ENCODE measurements at regions not wholly inside any gene's neighbourhood (a gene's known extent, or its start where the extent isn't known, plus 50 kb on each side); places are given as distances from the start of the nearest gene placed in this dataset.
A peak's percentile ranks its signal among the peaks of the same experiment; 100 is the strongest.

DNA sequence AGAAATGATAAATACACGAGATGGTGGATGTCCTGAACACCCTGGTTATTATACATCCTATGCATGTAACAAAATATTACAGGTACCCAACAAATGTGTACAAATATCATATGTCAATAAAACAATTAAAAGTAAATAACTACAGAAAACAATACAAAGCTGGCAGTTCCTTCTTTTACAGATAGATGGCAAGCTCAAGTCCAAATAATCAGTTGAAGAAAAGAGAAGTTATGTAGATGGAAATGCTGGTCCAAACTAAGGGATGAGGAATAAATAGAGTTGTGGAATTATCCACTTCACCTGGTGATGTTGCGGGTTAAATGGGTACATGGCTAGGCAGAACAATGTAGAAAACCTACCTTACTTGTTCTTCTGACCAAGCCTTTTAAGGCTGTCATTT lies 79.4 kb downstream of the PALM2AKAP2 start:
- Histone ChIP-seq H3K18ac (ENCODE audit: low read depth, low read length) (no peak overlapping the region), H3K56ac (ENCODE audit: extremely low read depth, insufficient read depth, low read length) (no peak overlapping the region), H3K36me3 (ENCODE audit: control insufficient read depth, insufficient read depth, low read length) (no peaks in the 10 kb centered on the region), H2BK20ac (ENCODE audit: low read depth, low read length) (no peak overlapping the region), H4K20me1 (ENCODE audit: insufficient read depth, low read length) (peaks cover 21% of the 10 kb centered on the region; the same call in 1 of the 2 replicates), H3K4ac (ENCODE audit: low read depth, low read length) (no peak overlapping the region), H3K4me2 (ENCODE audit: low read depth, low read length) (no peak overlapping the region), H3K9me3 (ENCODE audit: control insufficient read depth, insufficient read depth, low read length) (no peaks in the 10 kb centered on the region), H3K14ac (replicated peaks; ENCODE audit: low read depth, low read length) (no peak overlapping the region), H4K8ac (ENCODE audit: low read depth in 2 of 2, low read length in 2 of 2) (no peak overlapping the region), H3K4me1 (ENCODE audit: control insufficient read depth, insufficient read depth, low read length) (peaks cover 8% of the 10 kb centered on the region), H2AK5ac (ENCODE audit: low read depth, low read length) (no peak overlapping the region), H3K9me1 (ENCODE audit: insufficient read depth, low read length) (peaks cover 3% of the 10 kb centered on the region; the same call in 1 of the 2 replicates), H3K4me3 (ENCODE audit: insufficient read depth, low read depth, low read length) (no peak overlapping the region), H3K27me3 (ENCODE audit: control insufficient read depth, insufficient read depth, low read length) (no peaks in the 10 kb centered on the region), H3K9ac (ENCODE audit: low read depth, low read length) (no peak overlapping the region), H3K27ac (ENCODE audit: insufficient read depth, low read length) (no peak overlapping the region), H2BK120ac (ENCODE audit: low read depth, low read length) (no peak overlapping the region), H4K5ac (ENCODE audit: low read depth, low read length) (no peak overlapping the region), H2BK15ac (ENCODE audit: low read depth, low read length) (no peak overlapping the region), H3K79me1 (ENCODE audit: low read depth in 1 of 2, low read length in 2 of 2) (peaks cover 36 to 63% of the 10 kb centered on the region in 2 experiments), H2AK9ac (replicated peaks; ENCODE audit: low read depth, low read length, poor library complexity) (no peak overlapping the region), H2AFZ (replicated peaks; ENCODE audit: low read length, poor library complexity) (no peak overlapping the region), H2BK5ac (ENCODE audit: low read depth, low read length, poor library complexity, severe bottlenecking) (no peak overlapping the region), H4K91ac (ENCODE audit: insufficient read depth, low read depth, low read length) (no peak overlapping the region), H3K23ac (ENCODE audit: low read depth, low read length) (no peak overlapping the region)
- ATAC-seq (ENCODE audit: low read depth) (no peak), DNase-seq (no peak)
- ChIA-PET CTCF (interaction anchor here (0.6 to 1.8 kb wide), 2 partner anchors 9 to 20 kb away, joined by 3 to 7 read pairs; no protein-coding TSS in a partner anchor), POLR2A (ENCODE audit: unreplicated experiment) (no interaction called here)
- no CpG with 5 or more reads among the region's 2 CpGs for WGBS, 2 experiments (ENCODE audit: extremely low coverage in 2 of 2, insufficient read length in 1 of 2)
- dilution Hi-C loops (cut with HindIII; ENCODE audit: low sequenced_read_pairs, unreplicated experiment) = no loop called here
- in situ Hi-C loops (cut with MboI; ENCODE audit: low sequenced_read_pairs) = no loop called here
- intact Hi-C loops (cut with micrococcal nuclease) = no loop called here
- BruUV-seq (replicated peaks) = no TSS peak
- no peak for TF ChIP-seq CEBPB (IDR thresholded peaks at IDR 0.05; ENCODE audit: low read depth, low read length)
- TF ChIP-seq, protein P1, sequence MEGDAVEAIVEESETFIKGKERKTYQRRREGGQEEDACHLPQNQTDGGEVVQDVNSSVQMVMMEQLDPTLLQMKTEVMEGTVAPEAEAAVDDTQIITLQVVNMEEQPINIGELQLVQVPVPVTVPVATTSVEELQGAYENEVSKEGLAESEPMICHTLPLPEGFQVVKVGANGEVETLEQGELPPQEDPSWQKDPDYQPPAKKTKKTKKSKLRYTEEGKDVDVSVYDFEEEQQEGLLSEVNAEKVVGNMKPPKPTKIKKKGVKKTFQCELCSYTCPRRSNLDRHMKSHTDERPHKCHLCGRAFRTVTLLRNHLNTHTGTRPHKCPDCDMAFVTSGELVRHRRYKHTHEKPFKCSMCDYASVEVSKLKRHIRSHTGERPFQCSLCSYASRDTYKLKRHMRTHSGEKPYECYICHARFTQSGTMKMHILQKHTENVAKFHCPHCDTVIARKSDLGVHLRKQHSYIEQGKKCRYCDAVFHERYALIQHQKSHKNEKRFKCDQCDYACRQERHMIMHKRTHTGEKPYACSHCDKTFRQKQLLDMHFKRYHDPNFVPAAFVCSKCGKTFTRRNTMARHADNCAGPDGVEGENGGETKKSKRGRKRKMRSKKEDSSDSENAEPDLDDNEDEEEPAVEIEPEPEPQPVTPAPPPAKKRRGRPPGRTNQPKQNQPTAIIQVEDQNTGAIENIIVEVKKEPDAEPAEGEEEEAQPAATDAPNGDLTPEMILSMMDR (conservative IDR thresholded peaks at IDR 0.05; ENCODE audit: low read depth, low read length) = peak; percentile 30
- TF ChIP-seq RAD21 (IDR thresholded peaks at IDR 0.05; ENCODE audit: low read length) = no peak
- no peak for TF ChIP-seq BHLHE40 (IDR thresholded peaks at IDR 0.05; ENCODE audit: low read depth, low read length)
- TF ChIP-seq, protein P2, sequence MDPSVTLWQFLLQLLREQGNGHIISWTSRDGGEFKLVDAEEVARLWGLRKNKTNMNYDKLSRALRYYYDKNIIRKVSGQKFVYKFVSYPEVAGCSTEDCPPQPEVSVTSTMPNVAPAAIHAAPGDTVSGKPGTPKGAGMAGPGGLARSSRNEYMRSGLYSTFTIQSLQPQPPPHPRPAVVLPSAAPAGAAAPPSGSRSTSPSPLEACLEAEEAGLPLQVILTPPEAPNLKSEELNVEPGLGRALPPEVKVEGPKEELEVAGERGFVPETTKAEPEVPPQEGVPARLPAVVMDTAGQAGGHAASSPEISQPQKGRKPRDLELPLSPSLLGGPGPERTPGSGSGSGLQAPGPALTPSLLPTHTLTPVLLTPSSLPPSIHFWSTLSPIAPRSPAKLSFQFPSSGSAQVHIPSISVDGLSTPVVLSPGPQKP (IDR thresholded peaks at IDR 0.05; ENCODE audit: borderline replicate concordance, low read depth, low read length) = no peak

Measured in IMR-90 (cell line).